ENCODE measurements at regions not wholly inside any gene's neighbourhood (a gene's known extent, or its start where the extent isn't known, plus 50 kb on each side); places are given as distances from the start of the nearest gene placed in this dataset.

DNA sequence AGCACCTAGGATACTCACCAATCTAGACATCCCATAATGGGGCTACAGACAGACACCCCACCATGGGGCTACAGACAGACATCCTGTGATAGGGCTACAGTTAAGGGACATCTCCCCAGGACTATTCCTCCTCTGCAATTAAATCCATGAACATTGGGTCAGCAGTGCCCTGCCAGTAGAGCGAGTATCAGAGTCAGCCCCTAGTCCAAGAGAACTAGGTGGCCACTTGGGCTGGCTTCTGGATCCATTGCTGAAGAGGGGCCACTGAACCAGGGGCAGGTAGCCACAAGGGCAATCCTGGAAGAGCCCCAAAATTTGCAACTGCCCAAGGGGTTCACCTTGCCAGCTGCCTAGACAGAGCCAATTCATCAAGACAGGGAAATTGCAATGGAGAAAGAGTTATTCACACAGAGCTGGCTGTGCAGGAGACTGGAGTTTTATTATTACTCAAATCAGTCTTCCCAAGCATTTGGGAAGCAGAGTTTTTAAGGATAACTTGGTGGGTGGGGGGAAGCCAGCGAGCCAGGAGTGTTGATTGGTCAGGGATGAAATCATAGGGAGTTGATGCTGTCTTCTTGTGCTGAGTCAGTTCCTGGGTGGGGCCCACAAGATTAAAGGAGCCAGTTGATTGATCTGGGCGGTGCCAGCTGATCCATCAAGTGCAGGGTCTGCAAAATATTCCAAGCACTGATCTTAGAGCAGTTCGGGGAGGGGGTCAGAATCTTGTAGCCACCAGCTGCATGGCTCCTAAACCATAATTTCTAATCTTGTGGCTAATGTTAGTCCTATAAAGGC is 170.2 kb upstream of the SMAD3 start (continued):
- TF ChIP-seq KDM5B (IDR thresholded peaks at IDR 0.05; ENCODE audit: insufficient replicate concordance, low read depth, low read length) (no peak), ATF3 (IDR thresholded peaks at IDR 0.05) (peak; percentile 38; the same call in 1 of the 2 replicates), ATF3 (CRISPR knock-in tag; conservative IDR thresholded peaks at IDR 0.05) (no peak), ETS2 (tag; IDR thresholded peaks at IDR 0.05; ENCODE audit: borderline replicate concordance, poor library complexity, severe bottlenecking) (no peak), TAF15 (IDR thresholded peaks at IDR 0.05; ENCODE audit: low read depth, low read length) (no peak), RFX7 (CRISPR knock-in tag; IDR thresholded peaks at IDR 0.05) (no peak), ZNF444 (CRISPR knock-in tag; IDR thresholded peaks at IDR 0.05) (no peak), ETV5 (CRISPR knock-in tag; IDR thresholded peaks at IDR 0.05; ENCODE audit: low read depth) (0 out of 2 replicates have a peak, but pooled peaks have one; percentile 31), ZMIZ1 (IDR thresholded peaks at IDR 0.05; ENCODE audit: low read depth in 2 of 2, low read length in 2 of 2) (no peak)
